ENCODE measurements at regions not wholly inside any gene's neighbourhood (a gene's known extent, or its start where the extent isn't known, plus 50 kb on each side); places are given as distances from the start of the nearest gene placed in this dataset.

- H3K27ac ChIP-seq, result no peak overlapping the region
- DNase-seq (ENCODE audit: low spot score), result no peak
- H3K4me1 ChIP-seq, result no peaks in the 10 kb centered on the region
- TF ChIP-seq, protein P1, sequence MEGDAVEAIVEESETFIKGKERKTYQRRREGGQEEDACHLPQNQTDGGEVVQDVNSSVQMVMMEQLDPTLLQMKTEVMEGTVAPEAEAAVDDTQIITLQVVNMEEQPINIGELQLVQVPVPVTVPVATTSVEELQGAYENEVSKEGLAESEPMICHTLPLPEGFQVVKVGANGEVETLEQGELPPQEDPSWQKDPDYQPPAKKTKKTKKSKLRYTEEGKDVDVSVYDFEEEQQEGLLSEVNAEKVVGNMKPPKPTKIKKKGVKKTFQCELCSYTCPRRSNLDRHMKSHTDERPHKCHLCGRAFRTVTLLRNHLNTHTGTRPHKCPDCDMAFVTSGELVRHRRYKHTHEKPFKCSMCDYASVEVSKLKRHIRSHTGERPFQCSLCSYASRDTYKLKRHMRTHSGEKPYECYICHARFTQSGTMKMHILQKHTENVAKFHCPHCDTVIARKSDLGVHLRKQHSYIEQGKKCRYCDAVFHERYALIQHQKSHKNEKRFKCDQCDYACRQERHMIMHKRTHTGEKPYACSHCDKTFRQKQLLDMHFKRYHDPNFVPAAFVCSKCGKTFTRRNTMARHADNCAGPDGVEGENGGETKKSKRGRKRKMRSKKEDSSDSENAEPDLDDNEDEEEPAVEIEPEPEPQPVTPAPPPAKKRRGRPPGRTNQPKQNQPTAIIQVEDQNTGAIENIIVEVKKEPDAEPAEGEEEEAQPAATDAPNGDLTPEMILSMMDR (IDR thresholded peaks at IDR 0.05), result no peak
- no peaks in the 10 kb centered on the region for H3K27me3 ChIP-seq
- no peaks in the 10 kb centered on the region for H3K9me3 ChIP-seq
- H3K4me3 ChIP-seq, result no peak overlapping the region
- no peaks in the 10 kb centered on the region for H3K36me3 ChIP-seq
Measured at GRCh38 chr3:146899171-146899570, 294.0 kb upstream of the PLSCR5 start.

- no peaks in the 10 kb centered on the region for H3K4me1 ChIP-seq
- H3K27me3 ChIP-seq, result no peaks in the 10 kb centered on the region
- no peak for DNase-seq (ENCODE audit: low spot score)
- H3K27ac ChIP-seq, result no peak overlapping the region
- no peaks in the 10 kb centered on the region for H3K9me3 ChIP-seq
- TF ChIP-seq, protein P1 (IDR thresholded peaks at IDR 0.05), result no peak
- H3K36me3 ChIP-seq, result no peaks in the 10 kb centered on the region
- H3K4me3 ChIP-seq, result no peak overlapping the region
Measured at GRCh38 chr3:146896711-146897110, 291.6 kb upstream of the PLSCR5 start.

DNA sequence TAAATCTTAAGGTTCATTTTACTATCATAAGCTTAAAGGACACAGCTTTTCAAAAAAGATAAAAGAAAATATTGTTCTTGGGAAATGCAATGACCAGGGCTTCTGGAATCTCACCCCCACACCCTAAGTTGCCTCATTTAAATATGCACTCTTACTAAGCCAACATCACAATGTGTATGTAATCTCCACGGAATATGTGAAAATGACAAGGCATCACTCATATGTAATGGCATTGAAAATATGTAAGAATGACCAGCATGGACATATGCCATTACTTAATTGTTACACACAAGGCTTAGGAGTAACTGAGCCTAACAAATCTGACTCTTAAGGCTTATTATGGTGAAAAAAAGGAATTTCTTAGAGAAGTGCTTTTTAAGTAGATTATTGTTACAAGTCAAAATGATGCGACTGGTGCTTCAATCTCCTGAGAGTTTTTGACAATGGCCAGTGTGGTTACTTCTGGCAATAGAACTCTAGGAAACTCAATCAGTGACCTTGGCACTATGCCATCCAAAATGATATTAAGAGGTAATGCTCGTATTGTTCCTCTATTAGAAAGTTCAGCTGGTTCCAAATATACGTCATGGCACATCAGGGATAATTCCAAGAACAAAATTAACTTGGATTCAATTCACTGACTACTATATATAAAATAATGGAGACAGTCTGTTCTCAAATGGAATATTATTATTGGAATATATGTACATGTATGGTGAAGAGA, 290.0 kb upstream of the PLSCR5 start:
- Histone ChIP-seq H3K36me3 (no peaks in the 10 kb centered on the region), H3K27ac (no peak overlapping the region), H3K27me3 (no peaks in the 10 kb centered on the region), H3K9me3 (no peaks in the 10 kb centered on the region), H3K4me1 (no peaks in the 10 kb centered on the region), H3K4me3 (no peak overlapping the region)
- TF ChIP-seq, protein P1 (IDR thresholded peaks at IDR 0.05), result no peak
- DNase-seq (ENCODE audit: low spot score), result no peak

DNA sequence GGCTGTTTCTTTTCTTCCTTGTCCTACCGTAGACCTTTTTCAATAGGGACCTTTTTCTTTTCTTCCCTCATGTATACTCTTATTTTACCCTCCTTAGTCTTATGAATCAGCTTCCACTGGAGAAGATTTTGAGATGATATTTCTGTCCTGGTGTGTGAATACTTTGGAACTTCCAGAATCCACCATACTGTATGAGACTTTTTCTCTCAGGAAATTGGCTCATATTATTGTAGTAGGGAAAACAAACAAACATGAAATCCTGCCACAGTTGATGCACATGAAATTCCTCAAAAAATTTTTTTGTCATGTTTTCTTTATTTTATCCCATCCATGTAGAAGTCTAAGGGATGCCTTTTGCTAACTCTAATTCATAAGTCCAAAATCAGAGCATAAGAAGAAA, 289.3 kb upstream of the PLSCR5 start:
- TF ChIP-seq, protein P1 (IDR thresholded peaks at IDR 0.05), result no peak
- no peak overlapping the region for H3K4me3 ChIP-seq
- H3K27ac ChIP-seq, result no peak overlapping the region
- no peaks in the 10 kb centered on the region for H3K4me1 ChIP-seq
- H3K36me3 ChIP-seq, result no peaks in the 10 kb centered on the region
- DNase-seq (ENCODE audit: low spot score), result no peak
- H3K9me3 ChIP-seq, result no peaks in the 10 kb centered on the region
- H3K27me3 ChIP-seq, result no peaks in the 10 kb centered on the region

DNA sequence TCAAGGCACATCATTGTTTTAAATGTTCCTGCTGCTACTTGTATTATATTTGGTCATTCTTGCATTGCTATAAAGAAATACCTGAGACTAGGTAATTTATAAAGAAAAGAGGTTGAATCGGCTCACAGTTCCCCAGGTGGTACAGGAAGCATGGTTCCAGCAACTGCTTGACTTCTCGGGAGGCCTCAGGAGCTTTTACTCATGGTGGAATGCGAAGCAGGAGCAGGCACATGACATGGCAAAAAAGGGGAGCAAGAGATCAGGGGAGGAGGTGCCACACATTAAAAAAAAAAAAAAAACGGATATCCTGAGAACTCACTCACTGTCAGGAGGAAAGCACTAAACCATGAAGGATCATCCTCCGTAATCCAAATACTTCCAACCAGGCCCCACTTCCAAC, 286.9 kb upstream of the PLSCR5 start:
- no peak overlapping the region for H3K27ac ChIP-seq
- H3K27me3 ChIP-seq, result no peaks in the 10 kb centered on the region
- TF ChIP-seq, protein P1 (IDR thresholded peaks at IDR 0.05), result no peak
- H3K4me1 ChIP-seq, result no peaks in the 10 kb centered on the region
- no peaks in the 10 kb centered on the region for H3K9me3 ChIP-seq
- H3K36me3 ChIP-seq, result no peaks in the 10 kb centered on the region
- DNase-seq (ENCODE audit: low spot score), result no peak
- no peak overlapping the region for H3K4me3 ChIP-seq

DNA sequence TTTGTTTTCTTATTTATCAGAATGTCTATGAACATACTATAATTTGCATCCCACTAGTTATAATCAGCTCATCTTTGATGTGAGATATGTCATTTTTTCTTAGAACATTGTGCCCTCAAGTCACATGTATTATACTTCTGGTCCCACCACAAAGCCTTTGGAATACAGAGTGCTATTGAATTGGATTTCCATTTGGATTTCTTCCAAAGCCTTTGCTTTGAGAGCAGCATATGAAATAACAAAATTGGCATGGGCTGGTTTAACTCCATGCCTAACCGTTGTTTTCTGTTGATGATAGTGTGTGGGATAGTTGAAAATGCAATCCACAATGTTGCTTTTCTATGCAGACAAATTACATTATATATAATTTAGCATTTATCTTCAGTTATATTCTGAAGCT, 284.5 kb upstream of the PLSCR5 start:
- Histone ChIP-seq H3K36me3 (no peaks in the 10 kb centered on the region), H3K27ac (no peak overlapping the region), H3K4me1 (no peaks in the 10 kb centered on the region), H3K9me3 (no peaks in the 10 kb centered on the region), H3K4me3 (no peak overlapping the region), H3K27me3 (no peaks in the 10 kb centered on the region)
- TF ChIP-seq, protein P1 (IDR thresholded peaks at IDR 0.05), result no peak
- DNase-seq (ENCODE audit: low spot score), result no peak
